Fibroblast of lung (primary cell): ENCODE measurements at regions not wholly inside any gene's neighbourhood (a gene's known extent, or its start where the extent isn't known, plus 50 kb on each side); places are given as distances from the start of the nearest gene placed in this dataset.

Source experiments
- CTCF ChIP-seq, 2 donors: IDR thresholded peaks in 1 of 2; conservative IDR thresholded peaks in 1 of 2; 1 replicate in 1 of 2; 2 replicates in 1 of 2; pipeline ENCODE4 v1.5.1; 2011 to 2012; ENCODE audit warnings: low read length in 2 of 2, control low read depth in 1 of 2, inconsistent platforms in 1 of 2, low read depth in 1 of 2, mild to moderate bottlenecking in 1 of 2
- EZH2 ChIP-seq: IDR thresholded peaks from 2 replicates; pipeline ENCODE4 v1.5.1; 2012; ENCODE audit warnings: low read length, control low read depth, mild to moderate bottlenecking; ENCODE audit errors: missing control alignments

GRCh38 chr5:20087299-20087698, 99.3 kb upstream of the CDH18 start:
- TF ChIP-seq CTCF (conservative IDR thresholded peaks at IDR 0.05 in 1 of 2, IDR thresholded peaks at IDR 0.05 in 1 of 2; ENCODE audit: low read depth in 1 of 2, low read length in 2 of 2) (no peak), EZH2 (no peak)
